ENCODE measurements at regions not wholly inside any gene's neighbourhood (a gene's known extent, or its start where the extent isn't known, plus 50 kb on each side); places are given as distances from the start of the nearest gene placed in this dataset.
"Not testable (repeated sequence)": the region's sequence is repeated elsewhere in the genome, so short reads cannot be mapped to it uniquely, and the experiment has no call there.

DNA sequence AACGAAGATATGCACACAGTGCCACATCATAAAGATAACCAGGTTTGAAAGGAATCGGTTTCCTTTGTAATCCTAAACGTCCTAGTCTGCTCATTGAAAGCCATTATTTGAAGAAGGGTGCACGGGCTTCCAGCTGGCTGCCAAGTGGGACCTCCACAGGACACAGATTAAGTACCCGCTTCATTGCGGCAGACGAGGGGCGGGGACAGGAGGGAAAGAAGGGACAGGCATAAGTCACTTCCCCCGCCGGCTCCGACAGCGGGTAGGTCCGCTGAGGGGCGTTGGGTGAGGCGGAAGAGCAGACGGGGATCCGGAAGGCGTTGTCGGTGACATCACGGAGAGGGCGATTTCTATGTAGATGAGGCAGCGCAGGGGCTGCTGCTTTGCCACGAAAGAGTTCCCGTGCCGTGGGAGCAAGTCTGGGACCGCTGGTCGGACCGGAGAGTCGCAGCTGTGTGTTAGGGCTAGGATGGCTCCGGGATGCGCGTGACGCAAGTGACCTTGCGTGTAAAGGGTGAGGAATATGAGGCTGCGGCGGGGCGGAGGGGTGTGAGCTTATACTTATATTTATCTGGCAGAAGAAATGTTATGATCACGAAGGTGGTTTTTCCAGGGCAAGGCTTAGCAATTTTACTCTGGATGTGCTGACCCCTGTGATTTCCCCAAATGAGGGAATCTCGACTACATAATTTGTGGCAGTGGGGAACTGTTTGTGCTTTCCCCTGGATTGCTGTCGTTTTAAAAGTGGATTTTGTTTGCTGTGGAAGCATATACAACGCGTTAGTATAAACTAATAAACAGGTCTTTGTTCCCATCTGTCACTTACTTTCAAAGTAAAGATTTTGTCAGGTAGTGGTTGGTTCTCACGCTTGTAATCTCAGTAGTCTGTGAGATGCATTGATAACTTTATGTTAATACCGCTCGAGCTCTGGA, 80.7 kb downstream of the PPIAL4G start:
- TF ChIP-seq, protein P1, sequence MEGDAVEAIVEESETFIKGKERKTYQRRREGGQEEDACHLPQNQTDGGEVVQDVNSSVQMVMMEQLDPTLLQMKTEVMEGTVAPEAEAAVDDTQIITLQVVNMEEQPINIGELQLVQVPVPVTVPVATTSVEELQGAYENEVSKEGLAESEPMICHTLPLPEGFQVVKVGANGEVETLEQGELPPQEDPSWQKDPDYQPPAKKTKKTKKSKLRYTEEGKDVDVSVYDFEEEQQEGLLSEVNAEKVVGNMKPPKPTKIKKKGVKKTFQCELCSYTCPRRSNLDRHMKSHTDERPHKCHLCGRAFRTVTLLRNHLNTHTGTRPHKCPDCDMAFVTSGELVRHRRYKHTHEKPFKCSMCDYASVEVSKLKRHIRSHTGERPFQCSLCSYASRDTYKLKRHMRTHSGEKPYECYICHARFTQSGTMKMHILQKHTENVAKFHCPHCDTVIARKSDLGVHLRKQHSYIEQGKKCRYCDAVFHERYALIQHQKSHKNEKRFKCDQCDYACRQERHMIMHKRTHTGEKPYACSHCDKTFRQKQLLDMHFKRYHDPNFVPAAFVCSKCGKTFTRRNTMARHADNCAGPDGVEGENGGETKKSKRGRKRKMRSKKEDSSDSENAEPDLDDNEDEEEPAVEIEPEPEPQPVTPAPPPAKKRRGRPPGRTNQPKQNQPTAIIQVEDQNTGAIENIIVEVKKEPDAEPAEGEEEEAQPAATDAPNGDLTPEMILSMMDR (IDR thresholded peaks at IDR 0.05; ENCODE audit: low read length), result not testable (repeated sequence)
- not testable (repeated sequence) for TF ChIP-seq EZH2 (IDR thresholded peaks at IDR 0.05; ENCODE audit: borderline replicate concordance, low read length)
